GM18498 (cell line): ENCODE measurements at regions not wholly inside any gene's neighbourhood (a gene's known extent, or its start where the extent isn't known, plus 50 kb on each side); places are given as distances from the start of the nearest gene placed in this dataset.

Source experiments
- ATAC-seq: cut with Tn5 transposase; IDR thresholded peaks from one replicate; pipeline ENCODE4 v1.9.1; 2021; ENCODE audit warnings: mild to moderate bottlenecking, moderate library complexity; ENCODE audit not compliant: unreplicated experiment

- ATAC-seq = peak; percentile 90
These were observed 162.2 kb downstream of the SREK1 start for GRCh38 chr5:66306105-66306843.

DNA sequence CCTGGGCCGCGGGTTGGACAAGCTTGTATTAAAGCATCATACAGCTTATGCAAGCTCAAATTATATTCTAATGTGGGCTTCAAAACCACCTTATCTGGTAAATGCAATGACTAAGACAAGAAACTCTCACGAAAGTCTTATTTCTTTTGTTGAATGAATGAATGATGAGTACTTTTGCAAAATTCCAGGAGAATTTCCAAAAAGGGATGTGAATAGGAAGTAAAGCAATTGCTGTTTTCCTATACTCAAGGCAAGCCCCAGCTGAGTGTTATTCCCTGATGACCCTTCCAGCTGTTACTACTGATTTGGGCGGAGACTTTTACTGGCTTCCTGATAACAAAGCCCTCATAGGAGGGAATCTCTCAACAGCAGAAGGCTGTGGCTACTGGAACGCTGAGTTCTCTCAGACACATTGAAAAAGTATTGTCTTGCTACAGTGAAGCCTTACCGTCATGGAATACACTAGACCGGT, 162.8 kb downstream of the SREK1 start:
- ATAC-seq = no peak

- ATAC-seq = peak; percentile 74
These were observed 163.6 kb downstream of the SREK1 start for GRCh38 chr5:66307647-66308241.

DNA sequence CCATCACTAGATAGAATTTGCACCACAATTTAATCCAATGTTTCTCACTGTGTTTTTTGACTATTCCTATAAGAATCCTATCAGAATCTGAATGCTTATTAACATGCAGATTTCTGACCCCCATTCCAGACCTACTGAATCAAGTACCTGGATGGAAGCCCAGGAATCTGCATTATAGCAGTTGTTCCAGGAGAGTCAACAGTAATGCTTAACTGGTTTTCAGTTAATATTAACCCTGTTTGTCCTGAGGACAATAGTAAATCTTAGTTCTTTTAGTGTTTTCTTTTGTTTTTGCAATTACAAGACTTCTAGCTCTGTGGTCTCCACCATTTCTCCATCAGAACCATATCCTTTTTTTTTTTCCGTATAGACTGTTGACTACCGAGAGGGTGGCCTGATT, 168.2 kb downstream of the SREK1 start:
- ATAC-seq = no peak

DNA sequence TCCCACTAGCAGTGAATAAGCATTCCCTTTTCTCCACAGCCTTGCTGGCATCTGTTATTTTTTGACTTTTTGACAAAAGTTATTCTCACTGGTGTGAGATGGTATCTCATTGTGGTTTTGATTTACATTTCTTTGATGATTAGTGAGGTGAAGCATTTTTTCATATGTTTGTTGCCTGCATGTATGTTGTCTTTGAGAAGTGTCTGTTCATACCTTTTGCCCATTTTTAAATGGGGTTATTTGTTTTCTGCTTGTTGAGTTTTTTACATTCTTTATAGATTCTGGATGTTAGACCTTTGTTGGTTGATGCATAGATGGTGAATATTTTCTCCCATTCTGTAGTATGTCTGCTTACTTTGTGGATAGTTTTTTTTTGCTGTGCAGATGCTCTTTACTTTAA, 171.7 kb downstream of the SREK1 start:
- no peak for ATAC-seq

- no peak for ATAC-seq
These were observed 178.9 kb downstream of the SREK1 start for GRCh38 chr5:66322786-66323528.

- ATAC-seq = no peak
These were observed 179.4 kb downstream of the SREK1 start for GRCh38 chr5:66323529-66323895.

- no peak for ATAC-seq
These were observed 180.3 kb downstream of the SREK1 start for GRCh38 chr5:66324357-66324756.

DNA sequence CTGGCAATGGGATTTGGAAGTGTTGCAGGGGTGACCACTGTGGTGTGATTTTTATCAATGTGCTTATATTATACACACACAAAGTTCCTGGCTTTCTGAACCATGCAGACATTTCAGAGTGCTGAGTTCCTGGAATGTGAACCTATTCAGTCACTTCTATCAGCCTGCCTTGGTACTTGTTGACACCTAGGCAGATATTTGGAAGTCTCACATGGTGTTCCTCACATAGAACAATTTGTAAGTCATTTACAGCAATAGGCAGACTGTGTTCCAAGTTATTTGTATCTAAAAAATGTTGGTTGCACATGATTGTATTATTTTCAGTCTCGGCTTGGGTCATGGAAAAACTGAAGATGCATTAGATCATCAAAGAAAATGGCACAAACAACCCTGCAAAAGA, 182.2 kb downstream of the SREK1 start:
- no peak for ATAC-seq

- no peak for ATAC-seq
These were observed 182.9 kb downstream of the SREK1 start for GRCh38 chr5:66327008-66327407.

DNA sequence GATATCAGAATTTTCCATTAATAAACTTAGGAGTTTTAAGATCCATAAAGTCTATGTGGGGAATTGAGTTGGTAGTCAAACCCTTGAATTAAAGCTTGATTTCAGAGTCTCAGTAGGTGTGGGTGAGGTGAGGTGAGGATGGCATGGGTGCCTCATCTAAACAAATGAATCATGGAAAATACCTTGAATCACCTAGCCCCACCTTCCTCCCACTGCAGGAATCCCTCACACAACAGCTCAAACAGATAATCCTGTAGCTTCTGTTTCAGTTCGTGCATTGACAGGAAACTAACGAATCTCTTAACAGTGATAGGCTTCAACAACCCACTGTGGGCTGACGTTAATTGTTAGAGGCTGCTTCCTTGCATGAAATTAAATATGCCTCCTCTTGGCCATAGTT, 185.0 kb downstream of the SREK1 start:
- no peak for ATAC-seq

DNA sequence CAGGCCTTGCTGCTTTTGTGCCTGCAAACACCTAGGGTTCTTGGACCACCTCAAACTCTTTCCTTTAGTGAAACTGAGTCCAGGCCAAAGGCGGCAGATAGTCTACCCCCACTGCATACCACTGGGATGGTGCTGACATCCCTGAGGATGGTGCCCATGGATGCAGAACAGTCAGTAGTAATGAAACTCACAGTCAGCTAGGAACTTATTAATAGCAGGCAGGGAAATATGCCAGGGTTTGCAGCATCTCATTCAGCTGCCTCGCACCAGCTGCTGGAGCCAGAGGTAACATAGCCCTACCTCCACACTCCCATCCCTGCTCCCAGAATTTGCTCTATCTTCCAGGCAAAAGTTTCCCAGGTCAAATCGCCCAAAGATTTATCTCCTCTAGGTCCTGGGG, 189.1 kb downstream of the SREK1 start:
- ATAC-seq = no peak

- ATAC-seq = no peak
These were observed 193.6 kb downstream of the SREK1 start for GRCh38 chr5:66337626-66338226.

DNA sequence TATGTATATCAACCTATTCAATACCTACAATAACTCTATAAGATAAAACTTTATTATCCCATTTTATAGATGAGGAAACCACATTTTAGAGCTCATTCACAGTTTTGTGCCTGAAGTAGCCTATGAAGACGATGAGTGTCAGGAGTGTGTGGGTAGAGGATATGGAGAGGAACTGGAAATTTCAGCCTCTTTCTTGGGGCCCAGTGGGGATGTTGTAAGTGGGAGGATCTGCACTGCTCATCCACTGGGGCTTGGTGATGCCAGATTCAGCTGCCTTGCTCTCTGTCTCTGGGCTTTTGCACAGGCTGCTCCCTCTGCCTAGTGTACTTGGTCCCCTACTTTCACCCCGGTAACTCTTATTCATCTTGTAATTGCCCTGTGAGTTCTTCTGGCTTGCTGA, 194.7 kb downstream of the SREK1 start:
- no peak for ATAC-seq

DNA sequence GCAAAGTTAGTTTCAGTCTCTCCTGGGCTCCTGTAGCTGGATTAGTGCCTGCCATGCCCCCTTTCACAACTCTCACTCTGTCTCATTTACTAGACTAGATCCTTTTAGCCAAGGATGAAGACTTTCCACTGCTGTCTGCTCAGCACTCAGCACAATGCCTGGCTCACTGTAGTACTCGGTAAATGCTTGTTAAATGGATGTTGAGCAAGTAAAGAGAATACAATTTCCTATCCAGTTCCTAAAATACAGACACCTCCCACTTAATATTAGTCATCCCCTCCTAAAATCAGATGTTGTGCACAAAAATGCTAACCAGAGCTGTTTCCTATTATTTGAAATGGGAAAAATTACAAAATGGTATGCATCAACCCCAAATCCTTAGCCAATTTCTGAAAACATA, 195.8 kb downstream of the SREK1 start:
- no peak for ATAC-seq

GRCh38 chr5:66340786-66341185, 196.7 kb downstream of the SREK1 start:
- no peak for ATAC-seq

DNA sequence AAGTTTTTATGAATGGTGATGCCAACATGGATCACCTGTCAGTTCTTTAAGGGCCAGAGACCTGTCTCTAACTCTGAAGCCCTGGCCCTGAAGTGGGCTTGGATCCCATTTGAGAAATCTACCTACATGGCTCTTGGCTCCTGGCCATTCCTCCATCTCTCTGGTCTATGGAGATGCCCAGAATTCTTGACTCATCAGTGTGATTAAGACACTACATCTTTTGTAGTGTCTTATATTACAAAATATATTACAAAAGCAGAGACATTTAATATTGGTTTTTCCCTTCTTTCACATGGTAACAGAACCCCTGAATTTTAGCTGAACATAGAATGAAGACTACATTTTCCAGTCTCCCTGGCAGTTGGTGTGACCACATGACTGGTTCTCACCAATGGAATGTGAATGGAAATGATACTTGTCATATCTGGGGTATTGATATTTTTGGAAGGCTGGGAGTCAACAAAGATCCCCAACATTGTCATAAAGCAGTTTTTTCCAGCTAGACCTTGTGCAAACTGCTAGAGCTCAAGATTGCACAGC, 198.3 kb downstream of the SREK1 start:
- no peak for ATAC-seq

DNA sequence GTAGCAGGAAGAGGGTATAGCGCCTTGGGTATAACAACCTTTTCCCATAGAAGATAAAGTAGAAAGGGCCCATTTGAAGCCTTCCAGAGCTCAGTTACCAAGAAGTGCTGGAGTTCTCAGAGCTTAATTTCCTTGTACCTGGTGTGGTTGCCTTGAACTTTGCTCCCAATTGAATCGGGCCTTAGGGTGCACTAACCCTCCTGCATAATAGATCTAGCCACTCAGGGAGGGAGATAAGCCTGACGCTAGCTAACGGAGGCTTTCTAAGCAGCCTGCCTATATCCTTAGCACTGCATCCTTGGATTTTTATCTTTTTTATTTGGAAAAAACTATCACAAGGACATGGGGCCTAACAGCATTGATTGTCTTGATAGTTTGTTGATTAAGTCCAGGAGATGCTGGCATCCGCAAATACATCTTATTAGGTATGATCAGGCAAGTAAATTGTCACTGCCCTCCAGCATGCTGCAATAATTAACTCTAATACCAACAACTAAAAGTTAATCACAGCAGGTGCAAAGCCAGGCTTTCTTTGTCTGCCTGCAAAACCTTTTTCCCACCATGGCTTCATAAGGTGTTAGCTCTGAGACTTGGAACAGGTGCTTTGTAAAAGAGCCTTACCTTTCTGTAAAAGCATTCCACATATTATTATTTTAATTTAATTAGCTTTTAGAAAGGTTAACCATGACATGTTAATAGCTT, 199.4 kb downstream of the SREK1 start:
- ATAC-seq = no peak

DNA sequence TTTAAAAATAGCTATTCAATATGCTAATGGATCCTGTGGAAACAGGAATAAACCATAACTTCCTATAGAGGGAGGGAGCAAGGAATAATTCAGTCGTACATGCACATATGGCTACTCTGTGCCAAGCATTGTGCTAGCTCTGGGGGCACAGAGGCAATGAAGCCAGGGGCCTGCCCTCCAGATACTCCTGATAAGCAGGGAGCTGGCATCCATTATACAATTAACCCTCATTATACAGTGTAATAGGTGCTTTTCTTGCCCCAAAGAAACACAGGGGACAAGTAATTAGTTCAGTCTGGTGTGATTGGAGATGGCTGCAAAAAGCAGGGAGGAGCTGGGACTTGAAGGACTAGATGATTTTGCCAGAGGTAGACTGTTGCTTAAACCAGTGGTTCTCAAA, 200.4 kb downstream of the SREK1 start:
- no peak for ATAC-seq

DNA sequence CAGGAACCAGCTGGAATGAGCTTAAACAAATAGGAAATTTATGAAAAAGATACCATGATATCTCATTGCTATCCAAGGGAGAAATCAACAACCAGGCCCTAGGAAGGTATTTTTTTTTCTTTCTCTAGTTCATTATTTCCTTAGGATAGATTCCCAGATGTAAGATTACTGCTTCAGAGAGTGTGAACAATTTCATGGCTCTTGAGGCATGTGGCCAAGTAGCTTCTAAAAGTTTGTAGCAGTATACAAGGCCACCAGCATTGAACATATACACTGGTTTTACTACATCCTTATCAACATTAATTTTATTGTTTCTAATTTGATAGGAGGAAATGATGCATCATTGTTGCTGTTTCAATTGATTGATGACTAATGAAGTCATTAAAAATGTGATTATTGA, 201.2 kb downstream of the SREK1 start:
- no peak for ATAC-seq

GRCh38 chr5:66346869-66347268, 202.8 kb downstream of the SREK1 start:
- ATAC-seq = no peak
